ENCODE measurements at regions not wholly inside any gene's neighbourhood (a gene's known extent, or its start where the extent isn't known, plus 50 kb on each side); places are given as distances from the start of the nearest gene placed in this dataset.

- TF ChIP-seq CTCF (IDR thresholded peaks at IDR 0.05) (no peak), POLR2A (IDR thresholded peaks at IDR 0.05) (no peak), POLR2AphosphoS5 (IDR thresholded peaks at IDR 0.05; ENCODE audit: insufficient read depth in 1 of 2, low read depth in 1 of 2) (no peak)
Measured at GRCh38 chr2:238642973-238643372, 204.9 kb upstream of the TWIST2 start.

Measured in vagina (tissue), 2 donors.